H9 (cell line): ENCODE measurements at regions not wholly inside any gene's neighbourhood (a gene's known extent, or its start where the extent isn't known, plus 50 kb on each side); places are given as distances from the start of the nearest gene placed in this dataset.

ENCODE experiments used
- DNase-seq: peaks from one replicate; pipeline ENCODE4 v3.0.0-alpha.2; 2017
- H2AFZ ChIP-seq: one replicate; pipeline ENCODE4 v1.6.1; 2013; ENCODE audit warnings: mild to moderate bottlenecking, low read length, control low read depth, moderate library complexity
- H2AK5ac ChIP-seq: 2 replicates; pipeline ENCODE4 v1.6.1; 2013; ENCODE audit warnings: low read length, control low read depth, mixed read lengths; ENCODE audit not compliant: insufficient read length
- H2BK120ac ChIP-seq: one replicate; pipeline ENCODE4 v1.6.1; 2013; ENCODE audit warnings: low read depth, mild to moderate bottlenecking, low read length, control low read depth, inconsistent platforms; ENCODE audit not compliant: poor library complexity, severe bottlenecking
- H2BK12ac ChIP-seq: 2 replicates; pipeline ENCODE4 v1.6.1; 2013; ENCODE audit warnings: low read length, control low read depth, mixed read lengths, low read depth; ENCODE audit not compliant: insufficient read length
- H2BK15ac ChIP-seq: 2 replicates; pipeline ENCODE4 v1.6.1; 2013; ENCODE audit warnings: low read depth, low read length, control low read depth
- H2BK20ac ChIP-seq: one replicate; pipeline ENCODE4 v1.6.1; 2013; ENCODE audit warnings: low read depth, mild to moderate bottlenecking, low read length, control low read depth, inconsistent platforms; ENCODE audit not compliant: poor library complexity, severe bottlenecking
- H2BK5ac ChIP-seq: 2 replicates; pipeline ENCODE4 v1.6.1; 2013; ENCODE audit warnings: low read length, control low read depth, mixed read lengths; ENCODE audit not compliant: insufficient read length
- H3K14ac ChIP-seq: 2 replicates; pipeline ENCODE4 v1.6.1; 2013; ENCODE audit warnings: low read length, control low read depth; ENCODE audit not compliant: insufficient read depth
- H3K18ac ChIP-seq: 2 replicates; pipeline ENCODE4 v1.6.1; 2013; ENCODE audit warnings: low read depth, mild to moderate bottlenecking, mixed read lengths, low read length, control low read depth; ENCODE audit not compliant: insufficient read length
- H3K23ac ChIP-seq: 2 replicates; pipeline ENCODE4 v1.6.1; 2013; ENCODE audit warnings: low read length, control low read depth, mixed read lengths, low read depth; ENCODE audit not compliant: insufficient read length
- H3K23me2 ChIP-seq: 2 replicates; pipeline ENCODE4 v1.6.1; 2013; ENCODE audit warnings: low read depth, mild to moderate bottlenecking, mixed read lengths, low read length, control low read depth; ENCODE audit not compliant: insufficient read length, poor library complexity, severe bottlenecking
- H3K27ac ChIP-seq: 2 replicates; pipeline ENCODE4 v1.5.1; 2013; ENCODE audit warnings: low read length, control low read depth, mixed read lengths, low read depth; ENCODE audit not compliant: insufficient read length
- H3K27me3 ChIP-seq: 2 replicates; pipeline ENCODE4 v1.6.1; 2013; ENCODE audit warnings: low read length, control low read depth, inconsistent platforms; ENCODE audit not compliant: insufficient read depth
- H3K4ac ChIP-seq: 2 replicates; pipeline ENCODE4 v1.6.1; 2013; ENCODE audit warnings: low read depth, mild to moderate bottlenecking, control low read depth, inconsistent platforms, low read length, moderate library complexity
- H3K4me1 ChIP-seq: 2 replicates; pipeline ENCODE4 v1.6.1; 2013; ENCODE audit warnings: low read length, control low read depth, inconsistent platforms; ENCODE audit not compliant: insufficient read depth
- H3K4me2 ChIP-seq: 2 replicates; pipeline ENCODE4 v1.6.1; 2013; ENCODE audit warnings: low read length, control low read depth, mixed read lengths; ENCODE audit not compliant: insufficient read length, insufficient read depth
- H3K56ac ChIP-seq: 2 replicates; pipeline ENCODE4 v1.6.1; 2013; ENCODE audit warnings: low read depth, mild to moderate bottlenecking, mixed read lengths, low read length, control low read depth; ENCODE audit not compliant: insufficient read length
- H3K79me1 ChIP-seq: 2 replicates; pipeline ENCODE4 v1.6.1; 2013; ENCODE audit warnings: low read depth, mild to moderate bottlenecking, moderate library complexity, low read length, control low read depth, inconsistent platforms; ENCODE audit not compliant: insufficient read depth, poor library complexity, severe bottlenecking
- H3K79me2 ChIP-seq: 2 replicates; pipeline ENCODE4 v1.6.1; 2013; ENCODE audit warnings: low read length, control low read depth, inconsistent platforms; ENCODE audit not compliant: insufficient read depth
- H3K9ac ChIP-seq: 2 replicates; pipeline ENCODE4 v1.6.1; 2013; ENCODE audit warnings: low read length, control low read depth, mixed read lengths; ENCODE audit not compliant: insufficient read length; ENCODE audit errors: extremely low read depth
- H3K9me3 ChIP-seq: one replicate; pipeline ENCODE4 v1.6.1; 2013; ENCODE audit warnings: low read depth, low read length, inconsistent platforms; ENCODE audit not compliant: control insufficient read depth
- H3T11ph ChIP-seq: one replicate; pipeline ENCODE4 v1.6.1; 2013; ENCODE audit warnings: mild to moderate bottlenecking, low read length, control low read depth, inconsistent platforms
- H4K20me1 ChIP-seq: one replicate; pipeline ENCODE4 v1.6.1; 2013; ENCODE audit not compliant: control insufficient read depth, insufficient read length, insufficient read depth
- H4K5ac ChIP-seq: 2 replicates; pipeline ENCODE4 v1.6.1; 2013; ENCODE audit warnings: low read depth, mild to moderate bottlenecking, mixed read lengths, low read length, control low read depth; ENCODE audit not compliant: insufficient read length
- H4K8ac ChIP-seq: replicated peaks from 2 replicates; pipeline ENCODE4 v1.6.1; 2013; ENCODE audit warnings: low read length, control low read depth, mixed read lengths, low read depth; ENCODE audit not compliant: insufficient read length
- H4K91ac ChIP-seq: 2 replicates; pipeline ENCODE4 v1.6.1; 2013; ENCODE audit warnings: low read depth, mild to moderate bottlenecking, moderate library complexity, mixed read lengths, low read length, control low read depth; ENCODE audit not compliant: insufficient read length
- H3K27ac Mint-ChIP-seq, 3 experiments: 2 replicates in 2 of 3; 3 replicates in 1 of 3; pipeline ENCODE4 v1.8.0; 2020 to 2021; ENCODE audit warnings: mixed read lengths in 3 of 3, mild to moderate bottlenecking in 1 of 3, moderate library complexity in 1 of 3
- H3K27me3 Mint-ChIP-seq: 2 replicates; pipeline ENCODE4 v1.8.0; 2021; ENCODE audit warnings: low read depth, mild to moderate bottlenecking, moderate library complexity, mixed read lengths
- H3K36me3 Mint-ChIP-seq, 3 experiments: 2 replicates in 2 of 3; 3 replicates in 1 of 3; pipeline ENCODE4 v1.8.0; 2020 to 2021; ENCODE audit warnings: low read depth in 3 of 3, mixed read lengths in 3 of 3; ENCODE audit not compliant: insufficient read depth in 1 of 3
- H3K4me1 Mint-ChIP-seq, 2 experiments: 2 replicates each; pipeline ENCODE4 v1.8.0; 2020; ENCODE audit warnings: mixed read lengths in 2 of 2
- H3K4me3 Mint-ChIP-seq, 2 experiments: 2 replicates in 1 of 2; 3 replicates in 1 of 2; pipeline ENCODE4 v1.8.0; 2020 to 2021; ENCODE audit warnings: mild to moderate bottlenecking in 2 of 2, mixed read lengths in 2 of 2, moderate library complexity in 1 of 2
- H3K9me3 Mint-ChIP-seq, 2 experiments: 2 replicates in 1 of 2; 3 replicates in 1 of 2; pipeline ENCODE4 v1.8.0; 2020; ENCODE audit warnings: mild to moderate bottlenecking in 2 of 2, mixed read lengths in 2 of 2, moderate library complexity in 1 of 2
- TF ChIP-seq, protein P1 (sequence below): fragments of 200-600 bp; sonication (generic); conservative IDR thresholded peaks from 3 replicates; pipeline ENCODE4 v1.8.0; 2021; ENCODE audit warnings: antibody characterized with exemption, mild to moderate bottlenecking

DNA sequence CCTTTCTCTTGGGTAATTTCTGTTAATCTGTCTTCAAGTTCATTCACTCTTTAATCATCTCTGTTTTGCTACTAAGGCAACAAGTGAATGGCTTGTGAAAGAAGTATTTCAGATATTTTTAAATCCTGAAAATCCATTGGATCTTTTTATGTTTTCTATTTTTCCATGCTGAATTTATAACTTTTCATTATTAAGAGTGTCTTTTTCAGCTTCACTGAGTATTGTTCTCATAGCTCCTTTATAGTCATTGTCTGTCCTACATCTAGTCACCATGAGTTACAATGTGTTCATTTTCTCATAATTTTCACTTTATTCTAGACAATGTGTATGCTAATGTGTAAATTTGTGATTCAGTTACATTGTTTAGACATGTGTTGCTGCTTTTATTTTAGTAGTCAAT is 556.4 kb downstream of the TUSC1 start:
- H4K91ac ChIP-seq, result no peak overlapping the region
- H3K27ac Mint-ChIP-seq, result no peak overlapping the region
- TF ChIP-seq, protein P1, sequence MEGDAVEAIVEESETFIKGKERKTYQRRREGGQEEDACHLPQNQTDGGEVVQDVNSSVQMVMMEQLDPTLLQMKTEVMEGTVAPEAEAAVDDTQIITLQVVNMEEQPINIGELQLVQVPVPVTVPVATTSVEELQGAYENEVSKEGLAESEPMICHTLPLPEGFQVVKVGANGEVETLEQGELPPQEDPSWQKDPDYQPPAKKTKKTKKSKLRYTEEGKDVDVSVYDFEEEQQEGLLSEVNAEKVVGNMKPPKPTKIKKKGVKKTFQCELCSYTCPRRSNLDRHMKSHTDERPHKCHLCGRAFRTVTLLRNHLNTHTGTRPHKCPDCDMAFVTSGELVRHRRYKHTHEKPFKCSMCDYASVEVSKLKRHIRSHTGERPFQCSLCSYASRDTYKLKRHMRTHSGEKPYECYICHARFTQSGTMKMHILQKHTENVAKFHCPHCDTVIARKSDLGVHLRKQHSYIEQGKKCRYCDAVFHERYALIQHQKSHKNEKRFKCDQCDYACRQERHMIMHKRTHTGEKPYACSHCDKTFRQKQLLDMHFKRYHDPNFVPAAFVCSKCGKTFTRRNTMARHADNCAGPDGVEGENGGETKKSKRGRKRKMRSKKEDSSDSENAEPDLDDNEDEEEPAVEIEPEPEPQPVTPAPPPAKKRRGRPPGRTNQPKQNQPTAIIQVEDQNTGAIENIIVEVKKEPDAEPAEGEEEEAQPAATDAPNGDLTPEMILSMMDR, result no peak
- H2BK12ac ChIP-seq, result no peak overlapping the region
- no peaks in the 10 kb centered on the region for H3K27me3 ChIP-seq
- no peak overlapping the region for H2BK5ac ChIP-seq
- H4K20me1 ChIP-seq, result no peaks in the 10 kb centered on the region
- H2AFZ ChIP-seq, result no peak overlapping the region
- no peaks in the 10 kb centered on the region for H3K79me1 ChIP-seq
- H3K18ac ChIP-seq, result no peak overlapping the region
- H2AK5ac ChIP-seq, result no peak overlapping the region
- H2BK20ac ChIP-seq, result no peak overlapping the region
- H3K4me2 ChIP-seq, result no peak overlapping the region
- H3K23ac ChIP-seq, result no peak overlapping the region
- H3K36me3 Mint-ChIP-seq, result peaks cover 0 to 1% (median 0%) of the 10 kb centered on the region in 3 experiments; a peak in 1 of 7 replicates
- no peak overlapping the region for H4K8ac ChIP-seq
- H2BK15ac ChIP-seq, result no peak overlapping the region
- no peak overlapping the region for H2BK120ac ChIP-seq
- no peaks in the 10 kb centered on the region for H3K23me2 ChIP-seq
- H3T11ph ChIP-seq, result no peak overlapping the region
- no peak overlapping the region for H3K27ac ChIP-seq
- H3K9ac ChIP-seq, result no peak overlapping the region
- DNase-seq, result no peak
- H3K14ac ChIP-seq, result no peak overlapping the region
- no peak overlapping the region for H3K4me3 Mint-ChIP-seq
- H3K79me2 ChIP-seq, result no peaks in the 10 kb centered on the region
- H4K5ac ChIP-seq, result no peak overlapping the region
- no peaks in the 10 kb centered on the region for H3K27me3 Mint-ChIP-seq
- no peak overlapping the region for H3K56ac ChIP-seq
- no peaks in the 10 kb centered on the region for H3K9me3 ChIP-seq
- peaks cover 0 to 3% of the 10 kb centered on the region in 2 experiments; a peak in 1 of 5 replicates for H3K9me3 Mint-ChIP-seq
- H3K4me1 Mint-ChIP-seq, result no peaks in the 10 kb centered on the region
- H3K4ac ChIP-seq, result no peak overlapping the region
- H3K4me1 ChIP-seq, result no peaks in the 10 kb centered on the region
